Muscle of arm (tissue), 1 donor: ENCODE measurements at regions not wholly inside any gene's neighbourhood (a gene's known extent, or its start where the extent isn't known, plus 50 kb on each side); places are given as distances from the start of the nearest gene placed in this dataset.
A peak's percentile ranks its signal among the peaks of the same experiment; 100 is the strongest.

Source experiments
- DNase-seq: peaks from one replicate; pipeline ENCODE4 v3.0.0-alpha.2; 2013

DNA sequence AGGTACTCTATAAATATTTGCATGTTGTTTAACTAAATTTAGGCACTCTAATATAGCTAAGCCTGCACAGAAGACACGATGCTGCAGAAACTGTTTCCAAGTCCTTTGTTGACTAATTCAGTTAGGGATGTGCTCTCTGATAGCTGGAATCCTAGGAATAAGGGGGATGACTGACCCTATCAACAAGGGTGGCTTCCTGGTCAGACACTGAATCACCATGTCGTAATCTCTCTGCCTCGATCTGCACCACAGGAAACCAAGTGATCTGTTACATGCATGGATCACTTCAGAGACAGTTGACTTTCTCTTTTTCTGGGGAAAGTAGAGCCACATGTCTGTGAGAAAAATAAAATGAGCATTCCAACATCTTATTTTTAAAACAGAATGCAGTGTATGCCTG is 169.1 kb downstream of the GUCY2F start:
- no peak for DNase-seq

DNA sequence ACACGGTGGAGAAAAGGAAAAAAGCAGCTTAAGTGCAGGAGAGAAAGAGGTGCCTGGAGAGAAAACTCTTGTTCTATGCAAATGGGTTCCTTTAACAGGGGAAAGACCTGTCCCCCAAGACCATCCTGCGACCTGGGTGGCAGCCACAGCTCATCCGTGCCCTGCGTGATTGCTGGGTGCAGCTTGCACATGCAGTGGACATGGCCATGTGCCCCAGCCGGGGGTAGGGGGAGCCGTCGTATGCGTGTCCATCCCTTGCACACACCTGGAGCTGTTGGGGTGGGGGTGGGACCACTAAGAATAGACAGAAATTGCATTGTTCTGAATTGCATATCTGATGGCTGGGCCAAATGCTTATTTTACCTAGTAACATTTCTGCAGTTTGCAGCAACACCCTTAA is 171.9 kb downstream of the GUCY2F start:
- DNase-seq = no peak

DNA sequence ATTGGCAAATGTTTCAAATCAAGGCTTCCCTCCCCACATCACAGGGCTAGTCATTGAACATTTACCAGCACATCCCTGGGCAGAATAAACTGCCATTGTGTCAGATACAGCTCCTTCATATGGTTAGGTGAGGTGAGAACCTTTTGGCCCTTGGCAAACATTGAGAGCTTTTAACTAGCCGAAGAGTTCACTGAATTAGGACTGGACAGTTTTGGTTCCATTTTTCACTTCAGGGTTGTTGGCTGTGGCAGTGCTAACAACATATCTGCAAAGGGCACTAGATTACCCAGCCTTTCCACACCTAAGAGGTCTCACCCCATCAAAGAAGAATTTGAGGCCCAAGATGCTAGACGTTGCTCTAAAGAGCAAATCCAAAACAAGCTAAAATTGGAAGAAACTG is 180.7 kb downstream of the GUCY2F start:
- no peak for DNase-seq

DNA sequence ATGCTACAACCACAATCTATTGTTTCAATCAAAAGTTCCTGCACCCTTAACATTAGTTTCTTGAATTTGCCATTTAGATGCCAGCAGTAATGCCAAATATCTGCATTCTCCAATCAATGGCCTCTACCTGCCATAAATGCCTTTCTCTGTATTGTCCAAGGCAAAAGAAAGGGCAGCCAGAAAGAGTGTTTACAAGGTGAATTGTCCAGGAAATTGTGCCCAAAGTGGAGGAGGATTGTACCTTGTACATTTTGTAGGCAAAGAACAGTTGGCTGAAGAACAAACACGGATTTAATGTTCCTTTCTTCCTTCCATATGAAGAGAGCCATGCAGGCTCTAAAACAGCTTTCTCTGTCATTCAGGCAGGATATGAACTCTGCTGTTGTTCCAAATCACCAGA is 181.5 kb downstream of the GUCY2F start:
- DNase-seq = no peak

DNA sequence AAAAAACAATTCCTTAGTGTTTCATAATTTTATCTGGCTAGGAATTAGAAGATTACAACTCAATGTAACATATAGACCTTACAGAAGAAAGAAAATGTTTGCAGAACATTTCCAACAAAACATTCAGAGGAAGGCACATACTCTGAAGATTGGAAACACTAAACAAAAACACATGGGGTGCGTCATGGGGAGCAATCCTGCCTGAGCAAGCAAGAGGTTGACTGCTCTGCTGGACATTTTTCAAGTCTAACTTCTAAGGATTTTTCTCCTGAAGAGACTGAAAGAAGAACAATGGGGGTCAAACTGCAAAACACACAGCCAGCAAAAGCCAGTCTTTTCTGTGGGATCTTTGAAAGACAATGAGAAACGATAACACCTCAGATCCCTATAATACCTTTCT is 182.8 kb downstream of the GUCY2F start:
- no peak for DNase-seq

DNA sequence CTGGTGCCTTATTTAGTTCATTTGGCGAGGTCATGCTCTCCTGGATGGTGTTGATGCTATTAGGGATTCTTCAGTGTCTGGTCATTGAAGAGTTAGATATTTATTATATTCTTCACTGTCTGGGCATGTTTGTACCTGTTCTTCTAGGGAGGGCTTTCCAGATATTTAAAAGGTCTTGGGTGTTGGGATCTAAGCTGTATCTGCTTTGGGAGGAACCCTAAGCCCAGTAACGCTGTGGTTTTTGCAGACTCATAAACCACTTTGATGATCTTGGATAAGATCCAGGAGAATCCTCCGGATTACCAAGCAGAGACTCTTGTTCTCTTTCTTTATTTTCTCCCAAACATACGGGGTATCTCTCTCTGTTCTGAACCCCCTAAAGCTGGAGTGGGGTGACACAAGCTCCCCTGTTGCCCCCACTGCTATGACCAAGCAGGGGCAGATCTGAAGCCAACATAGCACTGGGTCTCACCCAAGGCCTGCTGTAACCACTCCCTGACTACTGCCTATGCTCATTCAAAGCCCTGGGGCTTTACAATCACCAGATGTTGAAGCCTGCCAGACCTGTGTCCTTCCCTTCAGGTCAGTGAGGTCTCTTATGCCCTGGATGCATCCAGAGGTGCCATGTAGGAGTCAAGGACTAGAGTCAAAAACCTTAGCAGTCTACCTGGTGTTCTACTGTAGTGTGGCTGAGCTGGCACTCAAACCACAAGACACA is 187.6 kb downstream of the GUCY2F start:
- DNase-seq = no peak

DNA sequence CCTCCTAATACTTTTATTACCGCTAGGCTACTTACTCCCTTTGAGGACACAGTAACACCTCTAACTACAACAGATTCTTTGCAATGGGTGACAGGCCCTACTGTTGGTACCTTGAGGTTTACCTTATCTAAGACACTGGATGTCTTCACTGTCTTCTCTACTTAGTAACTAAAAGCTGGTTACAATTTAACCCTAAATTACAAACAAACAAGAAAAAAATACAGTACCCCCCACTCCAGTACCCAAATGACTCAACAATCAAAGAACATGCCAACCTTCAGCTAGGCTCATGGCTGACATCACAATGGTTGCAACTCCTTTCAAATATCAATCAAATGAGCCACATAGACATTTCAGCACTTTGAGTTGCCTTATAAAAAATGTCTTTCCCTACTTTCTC is 198.0 kb downstream of the GUCY2F start:
- no peak for DNase-seq

DNA sequence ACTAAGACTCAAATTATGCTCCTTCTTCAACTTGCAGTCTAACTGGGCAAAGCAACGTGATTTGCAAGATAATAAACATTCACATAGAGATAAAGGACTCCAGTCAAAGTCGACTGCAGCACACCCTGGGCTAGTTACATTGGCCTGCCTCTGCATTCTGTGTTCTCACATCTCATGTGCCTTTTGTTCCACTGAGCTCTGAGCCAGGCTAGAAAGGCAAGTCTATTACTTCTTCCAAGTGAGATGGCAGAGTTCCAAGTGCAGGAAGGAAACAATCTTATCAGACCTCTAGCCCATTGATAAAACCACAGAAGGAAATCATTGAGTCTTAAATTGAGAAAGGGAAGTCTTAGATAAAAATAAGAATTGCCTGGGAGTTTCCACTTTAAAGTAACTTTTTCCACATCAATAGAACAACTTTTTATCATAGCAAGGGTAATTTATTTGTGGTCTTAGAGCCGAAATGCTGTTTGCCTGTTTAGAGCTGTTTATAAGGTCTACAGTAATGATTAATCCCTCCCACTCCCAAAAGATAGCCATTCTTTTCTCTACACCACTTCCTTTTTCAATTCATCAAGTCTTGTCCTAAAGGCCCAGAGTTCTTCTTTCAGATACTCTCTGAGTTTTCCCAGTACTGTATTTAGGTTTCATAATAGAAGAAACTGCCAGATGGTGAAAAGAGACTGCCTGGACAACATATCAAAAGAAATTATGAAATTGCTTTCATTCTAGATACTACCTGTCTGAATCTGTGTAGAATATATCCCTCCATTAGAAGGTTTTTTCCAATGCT is 200.2 kb downstream of the GUCY2F start:
- peak; percentile 7 for DNase-seq

DNA sequence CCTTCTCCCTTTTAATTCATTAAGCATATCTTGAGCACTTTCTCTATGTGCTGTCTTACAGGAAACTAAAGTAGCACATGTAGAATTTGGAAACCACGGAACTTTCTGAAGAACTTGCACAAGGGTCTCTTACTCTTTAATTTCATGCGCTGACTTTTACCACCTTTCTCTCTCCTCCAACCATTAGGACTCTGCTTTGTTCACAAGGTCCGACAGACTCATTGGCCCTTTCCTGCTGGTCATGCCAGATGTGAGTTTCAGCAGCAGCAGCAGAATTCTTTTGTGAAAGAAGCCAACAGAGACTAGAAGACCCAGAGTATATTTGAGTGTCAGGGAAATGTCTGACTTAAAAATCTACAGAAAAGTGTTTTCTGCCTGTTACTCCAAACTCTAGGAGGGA is 207.1 kb downstream of the GUCY2F start:
- DNase-seq = no peak

DNA sequence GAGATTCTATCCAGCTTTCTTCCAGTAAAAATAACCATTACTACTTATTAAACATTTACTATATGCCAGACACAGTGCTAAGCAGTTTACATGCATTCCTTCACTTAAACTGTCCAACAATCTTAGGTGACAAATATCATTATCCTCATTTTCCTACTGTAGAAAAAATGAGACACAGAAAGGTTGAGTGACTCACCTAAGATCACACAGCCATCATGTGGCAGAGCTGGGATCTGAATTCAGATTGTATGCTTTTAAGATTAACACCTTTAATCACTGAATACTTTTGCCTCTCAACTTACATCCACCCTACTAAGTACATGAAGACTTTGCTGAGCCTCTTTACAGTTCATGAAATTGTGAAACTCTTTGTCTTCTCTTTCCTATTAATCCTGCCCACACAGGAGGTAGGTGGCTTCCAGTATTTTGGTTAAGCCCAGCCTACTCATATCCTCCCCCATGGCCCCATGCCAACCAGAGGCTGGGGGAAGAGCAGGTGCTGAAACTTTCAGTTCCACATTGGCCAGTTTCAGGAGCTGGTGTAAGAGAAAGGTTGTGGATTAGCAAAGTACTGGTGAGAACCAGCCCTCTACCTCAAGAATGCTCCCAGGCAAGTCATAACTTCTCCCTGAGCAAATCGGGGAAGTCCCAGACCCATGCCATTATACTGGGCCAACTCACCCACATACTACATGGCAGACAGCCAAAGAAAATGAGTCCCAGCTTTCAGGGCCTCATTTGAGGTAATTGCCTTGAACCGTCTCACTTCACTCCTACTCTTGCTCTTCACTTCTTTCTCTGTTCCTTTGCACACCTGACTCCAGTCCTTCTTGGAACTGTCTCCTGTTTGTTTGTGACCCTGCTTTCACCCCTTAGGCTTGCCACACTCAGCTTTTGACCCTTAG is 211.1 kb downstream of the GUCY2F start:
- no peak for DNase-seq

DNA sequence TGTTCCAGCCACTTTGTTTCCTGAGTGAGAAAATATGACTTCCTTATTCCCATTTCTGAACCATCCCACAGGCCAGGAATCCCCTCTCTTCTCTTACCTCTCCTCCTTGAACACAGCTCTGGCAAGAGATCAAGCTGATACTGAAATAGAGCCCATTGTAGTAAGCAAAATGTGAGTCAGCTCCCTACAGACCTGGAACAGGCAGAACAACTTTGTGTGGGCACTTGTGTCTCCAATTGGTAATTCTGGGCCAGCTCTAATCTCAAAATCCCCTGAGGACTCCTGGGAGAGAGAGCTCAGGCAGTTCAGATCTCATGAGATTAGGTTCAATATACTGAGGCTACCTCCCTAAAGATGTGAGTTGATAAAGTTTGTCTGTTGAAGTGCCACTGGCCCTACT is 213.5 kb downstream of the GUCY2F start:
- DNase-seq = no peak

DNA sequence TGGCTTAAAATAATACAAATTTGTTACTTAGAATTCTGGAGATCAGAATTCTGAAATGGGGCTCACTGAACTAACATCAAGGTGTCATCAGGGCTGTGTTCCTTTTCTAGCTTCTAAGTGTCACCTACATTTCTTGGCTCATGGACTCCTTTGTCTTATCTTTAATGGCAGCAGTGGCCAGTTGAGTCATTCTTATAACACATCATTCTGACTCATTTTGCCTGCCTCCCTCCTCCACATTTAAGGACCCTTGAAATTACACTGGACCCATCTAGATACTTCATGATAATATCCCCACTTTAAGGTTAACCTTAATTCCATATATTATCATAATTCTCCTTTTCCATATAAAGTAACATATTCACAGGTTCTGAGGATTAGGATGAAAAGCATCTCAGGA is 215.9 kb downstream of the GUCY2F start:
- DNase-seq = no peak

DNA sequence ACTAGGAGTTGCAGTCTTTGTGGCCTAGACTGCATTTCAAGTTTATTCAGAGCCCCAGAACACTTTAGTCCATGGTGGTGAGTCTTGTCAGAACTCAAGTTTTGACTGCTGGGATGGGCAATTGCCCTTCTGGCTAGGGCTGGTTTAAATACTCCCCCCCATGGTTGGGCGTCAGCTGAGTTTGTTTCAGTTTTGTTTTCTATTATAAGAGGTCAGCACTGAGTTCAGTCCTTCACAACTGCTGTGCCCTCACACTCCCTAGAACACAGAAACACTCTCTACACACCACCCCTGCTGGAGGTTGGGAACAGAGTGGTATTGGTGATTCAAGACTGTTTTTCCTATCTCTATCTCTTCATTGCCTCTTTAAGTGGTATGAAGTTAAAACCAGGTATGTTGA is 217.0 kb downstream of the GUCY2F start:
- no peak for DNase-seq

DNA sequence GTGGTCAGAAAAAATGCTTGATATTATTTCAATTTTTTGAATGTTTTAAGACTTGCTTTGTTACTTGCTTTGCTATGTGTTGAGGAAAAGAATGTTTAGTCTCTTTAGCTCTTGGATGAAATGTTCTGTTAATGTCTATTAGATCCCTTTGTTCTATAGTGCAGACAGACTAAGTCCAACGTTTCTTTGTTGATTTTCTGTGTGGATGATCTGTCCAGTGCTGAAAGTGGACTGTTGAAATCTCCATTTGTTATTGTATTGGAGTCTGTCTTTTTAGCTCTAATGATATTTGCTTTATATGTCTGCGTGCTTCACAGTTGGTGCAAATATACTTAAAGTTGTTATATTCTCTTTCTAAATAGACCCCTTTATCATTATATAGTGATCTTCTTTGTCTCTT is 220.6 kb downstream of the GUCY2F start:
- no peak for DNase-seq

DNA sequence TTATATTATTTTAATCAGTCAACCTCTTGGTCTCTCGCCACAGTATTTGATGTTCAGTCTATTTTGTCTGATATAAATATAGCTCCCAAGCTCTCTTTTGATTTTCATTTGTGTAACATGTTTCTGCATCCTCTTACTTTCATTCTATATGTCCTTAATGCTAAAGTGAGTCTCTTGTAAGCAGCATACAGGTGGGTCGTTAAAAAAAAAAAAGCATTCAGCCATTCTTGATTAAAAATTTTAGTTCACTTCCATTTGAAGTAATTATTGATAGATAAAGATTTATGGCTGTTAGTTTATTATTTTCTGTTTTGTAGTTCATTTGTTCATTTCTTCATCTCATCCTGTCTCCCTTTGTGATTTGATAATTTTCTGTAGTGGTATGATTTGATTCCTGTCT is 229.1 kb downstream of the GUCY2F start:
- no peak for DNase-seq

DNA sequence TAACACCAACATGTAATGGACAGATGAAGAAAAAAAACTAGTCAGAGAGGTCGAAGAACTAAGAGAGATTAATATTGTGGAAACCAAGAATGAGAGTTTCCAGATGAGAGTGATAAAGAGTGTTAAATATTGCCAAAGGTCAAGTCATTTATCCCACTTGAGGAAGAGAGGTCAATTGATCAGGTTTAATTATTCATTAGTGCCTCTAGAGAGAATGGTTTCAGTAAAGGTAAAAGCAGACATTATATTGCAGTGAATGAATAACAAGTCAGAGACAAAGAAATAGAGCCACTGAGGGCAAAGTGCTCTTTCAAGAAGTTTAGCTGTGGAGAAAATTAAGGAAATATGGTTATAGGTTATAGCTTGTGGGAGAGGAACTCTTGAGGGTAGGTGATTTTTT is 263.1 kb downstream of the GUCY2F start:
- DNase-seq = no peak

DNA sequence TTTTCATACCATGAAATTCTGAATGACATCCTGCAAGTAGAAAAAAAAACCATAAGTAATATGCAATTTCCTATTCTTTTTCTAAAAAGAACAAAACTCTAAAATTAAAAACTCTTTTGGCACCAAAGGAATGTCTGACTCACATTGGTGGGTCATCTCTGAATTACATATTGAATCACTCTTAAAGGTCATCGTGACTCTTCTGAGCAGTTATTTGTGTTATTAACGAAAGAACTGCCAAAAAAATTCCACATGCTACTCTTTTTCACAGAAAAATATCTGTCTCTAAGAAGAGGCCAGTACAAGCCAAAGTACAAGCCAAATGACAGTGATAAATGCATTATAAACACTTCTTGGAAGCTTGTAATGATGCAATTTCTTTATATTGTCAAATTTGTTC is 282.2 kb downstream of the GUCY2F start:
- peak; percentile 9 for DNase-seq

DNA sequence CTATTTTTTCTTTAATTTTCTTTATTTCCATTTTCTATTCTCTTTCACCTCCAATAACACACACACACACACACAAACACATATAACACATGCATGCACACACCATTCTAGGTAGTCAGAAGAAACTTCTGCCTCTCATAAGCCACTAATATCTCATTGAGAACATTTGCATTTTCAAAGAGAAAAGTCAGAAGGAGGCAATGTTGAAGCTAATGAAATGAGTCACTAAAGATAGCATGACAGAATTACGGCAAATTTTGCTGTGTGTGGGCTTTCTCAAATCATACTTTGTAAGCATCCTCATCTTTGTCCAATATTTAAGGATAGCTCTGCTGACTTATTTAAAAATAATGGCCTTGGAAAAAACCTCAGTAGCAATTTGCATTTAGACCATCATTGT is 291.3 kb downstream of the GUCY2F start:
- DNase-seq = no peak

DNA sequence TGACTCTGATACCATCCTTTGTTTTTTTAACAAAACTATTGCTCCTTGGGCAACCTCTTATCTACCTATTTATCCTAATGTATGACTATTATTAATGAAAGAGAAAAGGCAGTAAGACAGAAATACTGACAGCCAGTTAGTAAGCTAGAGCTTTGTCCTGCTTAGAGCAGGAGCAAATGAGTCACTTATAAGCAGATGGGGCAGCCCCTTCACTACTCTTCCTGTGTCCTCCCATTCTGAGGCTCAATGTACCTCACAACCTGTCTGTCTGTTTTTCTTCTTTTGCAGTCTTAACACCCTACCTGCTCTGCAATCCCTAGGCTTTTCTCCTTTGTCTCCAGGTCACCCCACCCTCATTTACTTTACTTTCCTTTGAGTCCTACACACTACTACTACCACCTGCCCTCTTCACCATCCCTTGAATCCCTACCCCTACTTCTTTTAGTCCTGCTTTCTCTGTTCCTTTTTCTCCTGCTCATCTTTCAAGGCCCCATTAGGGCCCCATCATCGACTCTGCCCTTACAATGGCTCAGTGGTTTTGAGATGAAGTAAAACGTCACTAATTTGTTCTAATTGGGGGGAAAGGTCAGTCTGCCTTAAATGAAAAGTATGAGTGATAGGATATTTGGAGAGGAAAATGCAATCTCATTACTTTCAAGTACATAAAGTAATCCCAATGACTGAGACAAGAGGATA is 294.3 kb downstream of the GUCY2F start:
- no peak for DNase-seq

DNA sequence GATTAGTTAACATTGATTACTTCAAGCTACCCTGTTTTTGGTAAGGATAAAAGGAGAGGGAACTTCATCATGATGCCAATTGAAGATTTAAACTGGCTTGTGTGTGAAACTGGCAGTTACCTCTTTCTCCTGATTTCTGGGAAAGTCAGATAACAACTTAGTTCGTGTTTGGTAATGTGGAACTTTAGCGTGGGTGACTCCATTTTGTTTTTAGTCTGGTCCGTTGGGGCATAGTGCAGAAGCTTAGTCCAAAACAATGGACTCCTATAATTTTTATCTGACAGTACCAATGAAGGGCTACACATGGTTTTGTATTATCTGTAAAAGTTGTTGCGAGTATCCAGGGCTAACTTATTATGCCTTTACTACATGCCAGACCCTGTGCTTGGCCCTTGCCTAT is 294.9 kb downstream of the GUCY2F start:
- no peak for DNase-seq

DNA sequence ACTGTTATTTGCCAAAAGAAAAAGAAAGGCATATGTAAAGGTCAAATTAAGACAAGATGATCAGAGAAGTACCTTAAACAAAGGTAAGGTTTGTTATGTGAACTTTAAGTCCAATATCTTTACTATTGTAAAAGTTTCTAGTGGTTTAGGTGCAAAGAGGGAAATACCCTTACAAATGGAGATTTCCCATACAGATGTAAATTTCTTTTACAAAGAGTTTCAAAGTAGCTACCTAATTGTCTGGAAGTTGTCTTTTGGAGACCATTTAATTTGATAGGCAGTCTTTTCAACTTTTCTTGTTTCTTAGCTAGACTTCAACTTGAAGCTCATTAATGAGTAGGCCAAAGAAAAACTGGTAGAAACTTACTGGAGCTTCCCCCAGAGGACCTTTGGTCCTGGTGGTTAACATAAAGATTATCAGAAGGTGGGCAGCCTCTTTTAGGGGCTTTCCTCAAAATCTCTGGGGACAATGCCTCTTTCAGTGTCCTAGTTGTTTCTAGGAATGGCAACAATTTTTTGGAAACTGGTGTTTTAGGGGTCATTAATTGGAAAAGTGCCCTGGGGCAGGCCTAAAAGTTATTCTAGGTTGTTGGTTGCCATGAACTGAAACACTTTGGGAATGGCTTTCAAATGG is 297.3 kb downstream of the GUCY2F start:
- no peak for DNase-seq
